Suprapubic skin (tissue), 4 donors: ENCODE measurements at regions not wholly inside any gene's neighbourhood (a gene's known extent, or its start where the extent isn't known, plus 50 kb on each side); places are given as distances from the start of the nearest gene placed in this dataset.

ENCODE experiments used
- EP300 ChIP-seq: sonication (generic); formaldehyde crosslinking; IDR thresholded peaks from one replicate; pipeline ENCODE4 v1.6.1; 2017; ENCODE audit warnings: antibody characterized with exemption
- POLR2A ChIP-seq, 2 donors: fragments of 450-650 bp; IDR thresholded peaks; one replicate each; pipeline ENCODE4 v1.6.1; 2017; ENCODE audit warnings: antibody characterized with exemption in 2 of 2, mild to moderate bottlenecking in 2 of 2, moderate library complexity in 2 of 2
- POLR2AphosphoS5 ChIP-seq, 3 donors: sonication (generic); formaldehyde crosslinking; IDR thresholded peaks; one replicate each; pipeline ENCODE4 v1.6.1; 2017; ENCODE audit warnings: antibody characterized with exemption in 3 of 3
- TF ChIP-seq, protein P1 (sequence below), 2 donors: fragments of 200-600 bp in 1 of 2; fragments of 450-650 bp in 1 of 2; sonication (generic) in 1 of 2; IDR thresholded peaks; one replicate each; pipeline ENCODE4 v1.5.1; 2016 to 2019; ENCODE audit warnings: antibody characterized with exemption in 2 of 2, mild to moderate bottlenecking in 1 of 2, moderate library complexity in 1 of 2

GRCh38 chr15:59830873-59831272 lies 141.8 kb upstream of the BNIP2 start:
- TF ChIP-seq, protein P1, sequence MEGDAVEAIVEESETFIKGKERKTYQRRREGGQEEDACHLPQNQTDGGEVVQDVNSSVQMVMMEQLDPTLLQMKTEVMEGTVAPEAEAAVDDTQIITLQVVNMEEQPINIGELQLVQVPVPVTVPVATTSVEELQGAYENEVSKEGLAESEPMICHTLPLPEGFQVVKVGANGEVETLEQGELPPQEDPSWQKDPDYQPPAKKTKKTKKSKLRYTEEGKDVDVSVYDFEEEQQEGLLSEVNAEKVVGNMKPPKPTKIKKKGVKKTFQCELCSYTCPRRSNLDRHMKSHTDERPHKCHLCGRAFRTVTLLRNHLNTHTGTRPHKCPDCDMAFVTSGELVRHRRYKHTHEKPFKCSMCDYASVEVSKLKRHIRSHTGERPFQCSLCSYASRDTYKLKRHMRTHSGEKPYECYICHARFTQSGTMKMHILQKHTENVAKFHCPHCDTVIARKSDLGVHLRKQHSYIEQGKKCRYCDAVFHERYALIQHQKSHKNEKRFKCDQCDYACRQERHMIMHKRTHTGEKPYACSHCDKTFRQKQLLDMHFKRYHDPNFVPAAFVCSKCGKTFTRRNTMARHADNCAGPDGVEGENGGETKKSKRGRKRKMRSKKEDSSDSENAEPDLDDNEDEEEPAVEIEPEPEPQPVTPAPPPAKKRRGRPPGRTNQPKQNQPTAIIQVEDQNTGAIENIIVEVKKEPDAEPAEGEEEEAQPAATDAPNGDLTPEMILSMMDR (IDR thresholded peaks at IDR 0.05), result no peak
- no peak for TF ChIP-seq POLR2A (IDR thresholded peaks at IDR 0.05)
- TF ChIP-seq POLR2AphosphoS5 (IDR thresholded peaks at IDR 0.05), result no peak
- TF ChIP-seq EP300, result no peak
